B cell (primary cell): ENCODE measurements at regions not wholly inside any gene's neighbourhood (a gene's known extent, or its start where the extent isn't known, plus 50 kb on each side); places are given as distances from the start of the nearest gene placed in this dataset.

Experiments used
- ATAC-seq: fragments of 200-7000 bp; cut with Tn5 transposase; one replicate; pipeline ENCODE4 v1.10.0; 2021; ENCODE audit warnings: low read depth, mild to moderate bottlenecking, moderate number of reproducible peaks, moderate library complexity
- CTCF ChIA-PET: fragments of 350-600 bp; sonication (Branson Sonifier 250); formaldehyde crosslinking; loops from one replicate; lab custom pipeline; 2021; ENCODE audit warnings: antibody characterized with exemption, inconsistent platforms; lab: Charles Lee
- POLR2A ChIA-PET: fragments of 350-600 bp; sonication (Branson Sonifier 250); formaldehyde crosslinking; loops from one replicate; lab custom pipeline; 2021; ENCODE audit warnings: antibody characterized with exemption; lab: Charles Lee
- DNase-seq: peaks from one replicate; pipeline ENCODE4 v3.0.0; 2013
- H2AFZ ChIP-seq: 2 replicates; pipeline ENCODE4 v1.6.1; 2012; ENCODE audit warnings: mild to moderate bottlenecking, low read depth, low read length; ENCODE audit not compliant: insufficient read depth, poor library complexity, severe bottlenecking
- H3K27ac ChIP-seq, 2 donors: 1 replicate in 1 of 2; 2 replicates in 1 of 2; pipeline ENCODE4 v1.5.1; 2012 to 2013; ENCODE audit warnings: low read length in 2 of 2, mild to moderate bottlenecking in 2 of 2, moderate library complexity in 1 of 2
- H3K27me3 ChIP-seq, 4 experiments: fragments of 200-600 bp in 1 of 4; sonication (generic) in 1 of 4; replicated peaks in 1 of 4; 1 replicate in 2 of 4; 2 replicates in 2 of 4; pipeline versions ENCODE4 v1.6.1 to v1.7.0; 2013 to 2016; ENCODE audit warnings: low read length in 3 of 4, mild to moderate bottlenecking in 2 of 4, mixed read lengths in 1 of 4, moderate library complexity in 1 of 4; ENCODE audit not compliant: insufficient read depth in 4 of 4, control insufficient read depth in 3 of 4; ENCODE audit errors: control extremely low read depth in 1 of 4
- H3K36me3 ChIP-seq, 2 experiments: replicated peaks in 1 of 2; 1 replicate in 1 of 2; 2 replicates in 1 of 2; pipeline versions ENCODE4 v1.6.1 to v1.7.1; 2013; ENCODE audit warnings: low read length in 1 of 2; ENCODE audit not compliant: insufficient read depth in 2 of 2, control insufficient read depth in 1 of 2; ENCODE audit errors: control extremely low read depth in 1 of 2, extremely low read depth in 1 of 2
- H3K4me1 ChIP-seq, 2 donors: fragments of 200-600 bp in 1 of 2; sonication (generic) in 1 of 2; 1 replicate in 1 of 2; 2 replicates in 1 of 2; pipeline versions ENCODE4 v1.5.1 to v1.6.1; 2013 to 2017; ENCODE audit warnings: low read length in 2 of 2; ENCODE audit not compliant: control insufficient read depth in 2 of 2, insufficient read depth in 2 of 2
- H3K4me2 ChIP-seq: replicated peaks from 2 replicates; pipeline ENCODE3; 2012; ENCODE audit warnings: mild to moderate bottlenecking, low read depth, low read length; ENCODE audit not compliant: poor library complexity, severe bottlenecking
- H3K4me3 ChIP-seq, 5 experiments: fragments of 200-600 bp in 1 of 5; sonication (generic) in 1 of 5; 1 replicate in 3 of 5; 2 replicates in 2 of 5; pipeline versions ENCODE4 v1.5.1 to v1.7.0; 2011 to 2016; ENCODE audit warnings: low read length in 4 of 5, mild to moderate bottlenecking in 4 of 5, low read depth in 2 of 5, control low read depth in 1 of 5, moderate library complexity in 1 of 5; ENCODE audit not compliant: insufficient read depth in 1 of 5; ENCODE audit errors: control extremely low read depth in 1 of 5, extremely low read depth in 1 of 5
- H3K79me2 ChIP-seq: fragments of 200-600 bp; sonication (generic); one replicate; pipeline ENCODE4 v1.6.0; 2016; ENCODE audit warnings: low read length; ENCODE audit not compliant: control insufficient read depth, insufficient read depth
- H3K9ac ChIP-seq: fragments of 200-600 bp; sonication (generic); 2 replicates; pipeline ENCODE4 v1.6.1; 2017; ENCODE audit warnings: mild to moderate bottlenecking, low read length, moderate library complexity
- H3K9me3 ChIP-seq, 3 donors: one replicate each; pipeline versions ENCODE4 v1.6.1 to v1.7.1; 2013; ENCODE audit warnings: low read length in 2 of 3; ENCODE audit not compliant: control insufficient read depth in 2 of 3, insufficient read depth in 1 of 3; ENCODE audit errors: control extremely low read depth in 1 of 3
- H4K20me1 ChIP-seq: 2 replicates; pipeline ENCODE4 v1.6.0; 2012; ENCODE audit warnings: mild to moderate bottlenecking, low read length; ENCODE audit not compliant: insufficient read depth, control insufficient read depth, poor library complexity, severe bottlenecking
- H3K27ac Mint-ChIP-seq: one replicate; pipeline ENCODE4 v1.8.0; 2021; ENCODE audit warnings: mixed read lengths
- H3K27me3 Mint-ChIP-seq: one replicate; pipeline ENCODE4 v1.8.0; 2021; ENCODE audit warnings: mixed read lengths
- H3K4me1 Mint-ChIP-seq: one replicate; pipeline ENCODE4 v1.8.0; 2021; ENCODE audit warnings: mixed read lengths
- H3K4me3 Mint-ChIP-seq: one replicate; pipeline ENCODE4 v1.8.0; 2021; ENCODE audit warnings: mixed read lengths
- H3K9me3 Mint-ChIP-seq: one replicate; pipeline ENCODE4 v1.8.0; 2022; ENCODE audit warnings: mixed read lengths; ENCODE audit not compliant: insufficient read depth
- CTCF ChIP-seq: fragments of 200-600 bp; IDR thresholded peaks from one replicate; pipeline ENCODE4 v1.8.0; 2022; ENCODE audit warnings: antibody characterized with exemption, mild to moderate bottlenecking
- EZH2 ChIP-seq: IDR thresholded peaks from 2 replicates; pipeline ENCODE4 v1.6.1; 2012; ENCODE audit warnings: borderline replicate concordance, low read depth, mild to moderate bottlenecking, moderate library complexity, low read length; ENCODE audit not compliant: insufficient read depth, poor library complexity, severe bottlenecking
- WGBS: methylation state at CpG from one replicate; pipeline ENCODE4 v1.1.5; 2013; ENCODE audit warnings: missing lambda C conversion rate; ENCODE audit not compliant: insufficient coverage; 5-methylcytosine and 5-hydroxymethylcytosine counted together
- intact Hi-C: fragments of 100-400 bp; cut with micrococcal nuclease; formaldehyde crosslinking; loops from one replicate; pipeline ENCODE4 v1.10.0; 2022

- Histone ChIP-seq H3K4me3 (no peak overlapping the region), H3K36me3 (no peaks in the 10 kb centered on the region), H3K27me3 (no peaks in the 10 kb centered on the region), H3K4me1 (no peaks in the 10 kb centered on the region), H3K9ac (no peak overlapping the region), H3K9me3 (no peaks in the 10 kb centered on the region), H2AFZ (no peak overlapping the region), H3K79me2 (no peaks in the 10 kb centered on the region), H3K4me2 (no peak overlapping the region), H3K27ac (no peak overlapping the region), H4K20me1 (no peaks in the 10 kb centered on the region)
- intact Hi-C loops, result no loop called here
- CTCF ChIA-PET, result no interaction called here
- H3K4me3 Mint-ChIP-seq, result no peak overlapping the region
- H3K9me3 Mint-ChIP-seq, result no peaks in the 10 kb centered on the region
- no peaks in the 10 kb centered on the region for H3K4me1 Mint-ChIP-seq
- no peak overlapping the region for H3K27ac Mint-ChIP-seq
- POLR2A ChIA-PET, result no interaction called here
- no peak for TF ChIP-seq EZH2
- no peak for TF ChIP-seq CTCF
- peaks cover 3% of the 10 kb centered on the region for H3K27me3 Mint-ChIP-seq
- ATAC-seq, result no peak
- DNase-seq, result no peak
- 98% methylated on average over 5 of the region's 18 CpGs for WGBS
Measured at GRCh38 chr10:26944261-26944882, 83.6 kb upstream of the ABI1 start.

GRCh38 chr10:26939962-26940354 is 79.2 kb upstream of the ABI1 start:
- intact Hi-C loops, result loop anchor here (5.0 kb wide), 2 partner anchors 353 to 422 kb away; no protein-coding TSS in a partner anchor
- no peak for ATAC-seq
- Mint-ChIP-seq H3K27ac (no peak overlapping the region), H3K9me3 (no peaks in the 10 kb centered on the region), H3K4me3 (no peak overlapping the region), H3K4me1 (no peaks in the 10 kb centered on the region), H3K27me3 (no peaks in the 10 kb centered on the region)
- CTCF ChIA-PET, result no interaction called here
- H3K4me2 ChIP-seq, result no peak overlapping the region
- no peak overlapping the region for H2AFZ ChIP-seq
- H3K4me3 ChIP-seq, result no peak overlapping the region
- no peaks in the 10 kb centered on the region for H3K79me2 ChIP-seq
- 97% methylated on average over 7 of the region's 8 CpGs for WGBS
- no peak for DNase-seq
- H3K9ac ChIP-seq, result no peak overlapping the region
- H3K27ac ChIP-seq, result no peak overlapping the region
- H3K27me3 ChIP-seq, result no peaks in the 10 kb centered on the region
- TF ChIP-seq CTCF (no peak), EZH2 (no peak)
- no peaks in the 10 kb centered on the region for H4K20me1 ChIP-seq
- POLR2A ChIA-PET, result no interaction called here
- H3K4me1 ChIP-seq, result no peaks in the 10 kb centered on the region
- H3K36me3 ChIP-seq, result no peaks in the 10 kb centered on the region
- H3K9me3 ChIP-seq, result no peaks in the 10 kb centered on the region
